Activated T-cell treated with anti-CD3 and anti-CD28 coated beads for 24 hours (primary cell): ENCODE measurements at regions not wholly inside any gene's neighbourhood (a gene's known extent, or its start where the extent isn't known, plus 50 kb on each side); places are given as distances from the start of the nearest gene placed in this dataset.

Source experiments
- DNase-seq: peaks from one replicate; pipeline ENCODE4 v3.0.0-alpha.2; 2020; ENCODE audit warnings: low read depth

GRCh38 chr4:56086073-56086541, 137.4 kb downstream of the CEP135 start:
- DNase-seq, result no peak

GRCh38 chr4:56085275-56085674, 136.5 kb downstream of the CEP135 start:
- no peak for DNase-seq

- no peak for DNase-seq
Observed at GRCh38 chr4:56084851-56085250, 136.1 kb downstream of the CEP135 start.
